Neural crest cell (in vitro differentiated cells): ENCODE measurements at regions not wholly inside any gene's neighbourhood (a gene's known extent, or its start where the extent isn't known, plus 50 kb on each side); places are given as distances from the start of the nearest gene placed in this dataset.

Experiments
- DNase-seq: peaks from one replicate; pipeline ENCODE4 v3.0.0; 2021; ENCODE audit warnings: low read depth, mixed read lengths, low spot score
- H3K27ac Mint-ChIP-seq: one replicate; pipeline ENCODE4 v1.8.0; 2021; ENCODE audit warnings: mild to moderate bottlenecking, mixed read lengths; ENCODE audit not compliant: unreplicated experiment
- H3K27me3 Mint-ChIP-seq: 2 replicates; pipeline ENCODE4 v1.8.0; 2021; ENCODE audit warnings: low read depth, mild to moderate bottlenecking, mixed read lengths
- H3K36me3 Mint-ChIP-seq: 2 replicates; pipeline ENCODE4 v1.8.0; 2021; ENCODE audit warnings: low read depth, mild to moderate bottlenecking, mixed read lengths
- H3K4me1 Mint-ChIP-seq: 2 replicates; pipeline ENCODE4 v1.8.0; 2021; ENCODE audit warnings: mixed read lengths
- H3K4me3 Mint-ChIP-seq: one replicate; pipeline ENCODE4 v1.8.0; 2021; ENCODE audit warnings: mild to moderate bottlenecking, mixed read lengths
- H3K9me3 Mint-ChIP-seq: 2 replicates; pipeline ENCODE4 v1.8.0; 2021; ENCODE audit warnings: mixed read lengths
- CTCF ChIP-seq: fragments of 200-600 bp; sonication (generic); conservative IDR thresholded peaks from 2 replicates; pipeline ENCODE4 v1.5.0; 2021; ENCODE audit warnings: antibody characterized with exemption, mild to moderate bottlenecking

GRCh38 chr5:89273289-89273688 lies 390.3 kb upstream of the MEF2C start:
- H3K27ac Mint-ChIP-seq, result no peak overlapping the region
- no peak overlapping the region for H3K4me3 Mint-ChIP-seq
- H3K9me3 Mint-ChIP-seq, result peaks cover 6% of the 10 kb centered on the region
- H3K36me3 Mint-ChIP-seq, result peaks cover 4% of the 10 kb centered on the region
- no peak for DNase-seq
- H3K27me3 Mint-ChIP-seq, result no peaks in the 10 kb centered on the region
- peaks cover 5% of the 10 kb centered on the region for H3K4me1 Mint-ChIP-seq
- TF ChIP-seq CTCF, result no peak

GRCh38 chr5:89270901-89271300 lies 387.9 kb upstream of the MEF2C start:
- Mint-ChIP-seq H3K36me3 (no peaks in the 10 kb centered on the region), H3K4me1 (peaks cover 5% of the 10 kb centered on the region), H3K9me3 (no peaks in the 10 kb centered on the region), H3K27ac (no peak overlapping the region), H3K27me3 (no peaks in the 10 kb centered on the region), H3K4me3 (no peak overlapping the region)
- TF ChIP-seq CTCF, result no peak
- DNase-seq, result no peak

- no peak overlapping the region for H3K27ac Mint-ChIP-seq
- H3K36me3 Mint-ChIP-seq, result no peaks in the 10 kb centered on the region
- no peaks in the 10 kb centered on the region for H3K27me3 Mint-ChIP-seq
- peaks cover 2% of the 10 kb centered on the region for H3K4me1 Mint-ChIP-seq
- H3K4me3 Mint-ChIP-seq, result no peak overlapping the region
- H3K9me3 Mint-ChIP-seq, result no peaks in the 10 kb centered on the region
- DNase-seq, result no peak
- TF ChIP-seq CTCF, result no peak
These were observed 386.7 kb upstream of the MEF2C start for GRCh38 chr5:89269721-89270120.

- no peak for TF ChIP-seq CTCF
- no peaks in the 10 kb centered on the region for H3K4me1 Mint-ChIP-seq
- no peak overlapping the region for H3K4me3 Mint-ChIP-seq
- H3K27me3 Mint-ChIP-seq, result no peaks in the 10 kb centered on the region
- DNase-seq, result no peak
- H3K27ac Mint-ChIP-seq, result no peak overlapping the region
- H3K9me3 Mint-ChIP-seq, result no peaks in the 10 kb centered on the region
- no peaks in the 10 kb centered on the region for H3K36me3 Mint-ChIP-seq
These were observed 385.5 kb upstream of the MEF2C start for GRCh38 chr5:89268460-89268859.

GRCh38 chr5:89267788-89268187 lies 384.8 kb upstream of the MEF2C start:
- DNase-seq, result no peak
- no peak for TF ChIP-seq CTCF
- no peaks in the 10 kb centered on the region for H3K36me3 Mint-ChIP-seq
- no peak overlapping the region for H3K4me3 Mint-ChIP-seq
- no peaks in the 10 kb centered on the region for H3K9me3 Mint-ChIP-seq
- H3K4me1 Mint-ChIP-seq, result no peaks in the 10 kb centered on the region
- no peak overlapping the region for H3K27ac Mint-ChIP-seq
- H3K27me3 Mint-ChIP-seq, result no peaks in the 10 kb centered on the region
